Cardiac muscle cell (in vitro differentiated cells and primary cell): ENCODE measurements at regions not wholly inside any gene's neighbourhood (a gene's known extent, or its start where the extent isn't known, plus 50 kb on each side); places are given as distances from the start of the nearest gene placed in this dataset.

Source experiments
- DNase-seq, 2 donors: peaks; one replicate each; pipeline versions ENCODE4 v3.0.0 to v3.0.0-alpha.2; 2010 to 2017; ENCODE audit warnings: low read depth in 1 of 2, low spot score in 1 of 2
- H3K27ac ChIP-seq: fragments of 200-600 bp; sonication (generic); 2 replicates; pipeline ENCODE4 v1.5.1; 2016
- H3K27me3 ChIP-seq: fragments of 200-600 bp; sonication (generic); 2 replicates; pipeline ENCODE4 v1.6.0; 2016; ENCODE audit warnings: control low read depth
- H3K36me3 ChIP-seq: fragments of 200-600 bp; sonication (generic); 2 replicates; pipeline ENCODE4 v1.5.1; 2016; ENCODE audit warnings: control low read depth
- H3K4me1 ChIP-seq: fragments of 200-600 bp; sonication (generic); 2 replicates; pipeline ENCODE4 v1.8.1; 2017; ENCODE audit warnings: low read depth, mild to moderate bottlenecking, mixed run types
- H3K4me3 ChIP-seq: fragments of 200-600 bp; sonication (generic); 2 replicates; pipeline ENCODE4 v1.5.1; 2016; ENCODE audit warnings: mild to moderate bottlenecking
- H3K9me3 ChIP-seq: fragments of 200-600 bp; sonication (generic); 2 replicates; pipeline ENCODE4 v1.5.1; 2017; ENCODE audit warnings: low read depth, mild to moderate bottlenecking, control low read depth
- TF ChIP-seq, protein P1 (sequence below): IDR thresholded peaks from 2 replicates; pipeline ENCODE4 v1.5.1; 2012; ENCODE audit warnings: low read depth, mild to moderate bottlenecking, low read length

DNA sequence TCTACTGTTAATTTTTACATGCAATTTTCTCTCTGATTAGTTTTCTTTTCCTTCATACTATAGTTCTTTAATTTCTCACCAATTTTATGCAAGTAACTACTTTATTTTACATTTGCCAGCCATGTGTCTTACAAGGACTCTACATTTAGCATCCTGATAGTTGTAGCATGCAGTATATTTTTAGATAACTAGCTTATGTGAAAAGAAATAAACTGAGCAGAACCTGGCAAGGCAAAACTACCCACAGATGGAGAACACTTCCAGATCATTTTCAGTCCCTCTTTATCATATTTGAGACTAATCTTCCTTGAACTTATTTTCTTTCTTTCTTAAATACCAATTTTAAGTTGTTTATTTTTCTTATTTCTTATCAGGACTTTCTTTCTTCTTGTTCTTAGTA, 943.6 kb downstream of the LRFN5 start:
- no peaks in the 10 kb centered on the region for H3K9me3 ChIP-seq
- peaks cover 5% of the 10 kb centered on the region for H3K4me1 ChIP-seq
- DNase-seq, result no peak
- no peak overlapping the region for H3K4me3 ChIP-seq
- no peaks in the 10 kb centered on the region for H3K36me3 ChIP-seq
- no peaks in the 10 kb centered on the region for H3K27me3 ChIP-seq
- no peak overlapping the region for H3K27ac ChIP-seq
- TF ChIP-seq, protein P1, sequence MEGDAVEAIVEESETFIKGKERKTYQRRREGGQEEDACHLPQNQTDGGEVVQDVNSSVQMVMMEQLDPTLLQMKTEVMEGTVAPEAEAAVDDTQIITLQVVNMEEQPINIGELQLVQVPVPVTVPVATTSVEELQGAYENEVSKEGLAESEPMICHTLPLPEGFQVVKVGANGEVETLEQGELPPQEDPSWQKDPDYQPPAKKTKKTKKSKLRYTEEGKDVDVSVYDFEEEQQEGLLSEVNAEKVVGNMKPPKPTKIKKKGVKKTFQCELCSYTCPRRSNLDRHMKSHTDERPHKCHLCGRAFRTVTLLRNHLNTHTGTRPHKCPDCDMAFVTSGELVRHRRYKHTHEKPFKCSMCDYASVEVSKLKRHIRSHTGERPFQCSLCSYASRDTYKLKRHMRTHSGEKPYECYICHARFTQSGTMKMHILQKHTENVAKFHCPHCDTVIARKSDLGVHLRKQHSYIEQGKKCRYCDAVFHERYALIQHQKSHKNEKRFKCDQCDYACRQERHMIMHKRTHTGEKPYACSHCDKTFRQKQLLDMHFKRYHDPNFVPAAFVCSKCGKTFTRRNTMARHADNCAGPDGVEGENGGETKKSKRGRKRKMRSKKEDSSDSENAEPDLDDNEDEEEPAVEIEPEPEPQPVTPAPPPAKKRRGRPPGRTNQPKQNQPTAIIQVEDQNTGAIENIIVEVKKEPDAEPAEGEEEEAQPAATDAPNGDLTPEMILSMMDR, result no peak

DNA sequence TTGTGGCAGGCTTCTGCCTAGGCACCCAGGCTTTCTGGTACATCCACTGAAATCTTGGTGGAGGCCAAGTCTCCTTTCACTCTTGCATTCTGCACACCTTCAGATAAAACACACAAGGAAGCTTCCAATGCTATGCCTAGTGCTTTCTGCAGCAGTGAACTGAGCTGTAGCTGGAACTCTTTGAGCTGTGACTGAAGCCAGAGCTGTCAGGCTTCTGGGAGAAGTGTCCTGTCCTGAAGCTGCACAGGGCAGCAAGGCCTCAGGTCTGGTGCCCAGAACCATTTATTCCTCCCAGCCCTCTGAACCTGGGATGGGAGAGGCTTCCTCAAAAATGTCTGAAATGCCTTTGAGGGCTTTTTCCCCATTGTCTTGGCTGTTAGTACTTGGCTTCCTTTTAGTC, 941.7 kb downstream of the LRFN5 start:
- Histone ChIP-seq H3K27me3 (no peaks in the 10 kb centered on the region), H3K27ac (no peak overlapping the region), H3K9me3 (no peaks in the 10 kb centered on the region), H3K4me3 (no peak overlapping the region), H3K4me1 (peaks cover 5% of the 10 kb centered on the region), H3K36me3 (no peaks in the 10 kb centered on the region)
- DNase-seq, result no peak
- TF ChIP-seq, protein P1, result no peak

GRCh38 chr14:42545636-42546035, 939.0 kb downstream of the LRFN5 start:
- no peak overlapping the region for H3K4me3 ChIP-seq
- DNase-seq, result no peak
- H3K9me3 ChIP-seq, result no peaks in the 10 kb centered on the region
- H3K36me3 ChIP-seq, result no peaks in the 10 kb centered on the region
- no peak overlapping the region for H3K27ac ChIP-seq
- no peaks in the 10 kb centered on the region for H3K27me3 ChIP-seq
- TF ChIP-seq, protein P1, result no peak
- H3K4me1 ChIP-seq, result peaks cover 5% of the 10 kb centered on the region

GRCh38 chr14:42541535-42542001, 934.9 kb downstream of the LRFN5 start:
- Histone ChIP-seq H3K9me3 (no peaks in the 10 kb centered on the region), H3K4me1 (no peaks in the 10 kb centered on the region), H3K27me3 (no peaks in the 10 kb centered on the region), H3K27ac (no peak overlapping the region), H3K4me3 (no peak overlapping the region), H3K36me3 (no peaks in the 10 kb centered on the region)
- TF ChIP-seq, protein P1, result no peak
- peak in 1 of 2 donors; percentile 6 for DNase-seq

DNA sequence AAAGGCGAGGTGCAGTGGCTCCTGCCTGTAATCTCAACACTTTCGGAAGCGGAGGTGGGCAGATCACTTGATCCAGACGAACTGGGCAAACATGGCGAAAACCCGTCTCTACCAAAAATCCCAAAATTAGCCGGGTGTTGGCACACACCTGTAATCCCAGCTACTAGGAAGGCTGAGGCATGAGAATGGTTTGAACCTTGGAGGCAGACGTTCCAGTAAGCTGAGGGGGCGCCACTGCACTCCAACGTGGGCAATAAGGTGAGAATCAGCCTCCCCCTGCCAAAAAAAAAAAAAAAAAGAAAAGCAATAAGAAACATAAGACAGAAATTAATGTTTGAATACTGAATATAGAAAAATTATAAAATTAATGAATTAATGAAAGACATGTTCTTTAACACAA, 928.7 kb downstream of the LRFN5 start:
- H3K27me3 ChIP-seq, result no peaks in the 10 kb centered on the region
- H3K4me3 ChIP-seq, result no peak overlapping the region
- no peak overlapping the region for H3K27ac ChIP-seq
- H3K36me3 ChIP-seq, result no peaks in the 10 kb centered on the region
- H3K9me3 ChIP-seq, result no peaks in the 10 kb centered on the region
- TF ChIP-seq, protein P1, result no peak
- no peaks in the 10 kb centered on the region for H3K4me1 ChIP-seq
- no peak for DNase-seq

- H3K36me3 ChIP-seq, result no peaks in the 10 kb centered on the region
- no peak for DNase-seq
- no peaks in the 10 kb centered on the region for H3K4me1 ChIP-seq
- no peak overlapping the region for H3K4me3 ChIP-seq
- H3K27me3 ChIP-seq, result no peaks in the 10 kb centered on the region
- TF ChIP-seq, protein P1, result no peak
- H3K9me3 ChIP-seq, result no peaks in the 10 kb centered on the region
- H3K27ac ChIP-seq, result no peak overlapping the region
These were observed 926.8 kb downstream of the LRFN5 start for GRCh38 chr14:42533476-42533875.
